Ovary (tissue), 3 donors: ENCODE measurements at regions not wholly inside any gene's neighbourhood (a gene's known extent, or its start where the extent isn't known, plus 50 kb on each side); places are given as distances from the start of the nearest gene placed in this dataset.

Source experiments
- CTCF ChIP-seq, 3 donors: fragments of 450-650 bp in 2 of 3; fragments of 200-600 bp in 1 of 3; IDR thresholded peaks; one replicate each; pipeline versions ENCODE4 v1.5.1 to v1.8.0; 2016 to 2022; ENCODE audit warnings: antibody characterized with exemption in 3 of 3, mild to moderate bottlenecking in 1 of 3
- POLR2A ChIP-seq: fragments of 450-650 bp; IDR thresholded peaks from one replicate; pipeline ENCODE4 v1.6.1; 2017; ENCODE audit warnings: antibody characterized with exemption, mild to moderate bottlenecking, moderate library complexity
- donor health status: DM: no; HTN: no; CAD: no.

DNA sequence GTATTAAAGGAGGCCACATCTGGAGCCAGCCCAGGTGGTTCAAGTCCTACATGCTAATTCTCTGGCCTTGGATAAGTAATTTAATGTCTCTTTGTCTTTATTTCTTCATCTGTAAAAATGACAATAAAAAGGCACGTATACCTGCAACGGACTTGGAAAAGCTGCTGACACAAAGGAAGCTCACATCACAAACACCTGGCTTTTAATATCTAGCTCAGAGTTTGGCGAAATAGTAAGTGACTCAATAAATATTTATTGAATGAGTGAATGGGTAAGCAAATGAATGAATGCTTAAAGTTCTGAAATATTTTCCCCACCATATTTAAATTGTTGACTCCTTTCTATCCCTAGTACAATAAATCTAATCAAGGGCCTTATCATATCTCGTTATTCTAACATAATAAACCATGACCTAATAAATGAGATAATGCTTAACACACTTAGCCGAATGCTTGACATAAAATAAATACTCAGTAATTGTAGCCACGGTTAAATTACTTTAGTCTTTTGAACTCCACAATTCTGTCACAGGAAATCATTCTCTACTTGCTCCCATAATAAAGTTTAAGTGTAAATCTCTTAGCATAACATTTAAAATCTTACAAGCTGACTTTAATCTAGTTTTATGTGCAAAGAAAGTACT lies 74.7 kb upstream of the PALMD start:
- TF ChIP-seq CTCF (IDR thresholded peaks at IDR 0.05) (no peak), POLR2A (no peak)
